BE2C (cell line): ENCODE measurements at regions not wholly inside any gene's neighbourhood (a gene's known extent, or its start where the extent isn't known, plus 50 kb on each side); places are given as distances from the start of the nearest gene placed in this dataset.

Source experiments
- DNase-seq: peaks from one replicate; pipeline ENCODE4 v3.0.0-alpha.2; 2020
- H3K27me3 ChIP-seq: fragments of 250-450 bp; sonication (Bioruptor Pico); 2 replicates; pipeline ENCODE4 v1.5.1; 2020; ENCODE audit warnings: mild to moderate bottlenecking
- H3K36me3 ChIP-seq: fragments of 250-450 bp; sonication (Bioruptor Pico); 2 replicates; pipeline ENCODE4 v1.5.1; 2020; ENCODE audit warnings: mild to moderate bottlenecking
- H3K4me1 ChIP-seq: fragments of 250-450 bp; sonication (Bioruptor Pico); 2 replicates; pipeline ENCODE4 v1.5.1; 2020
- H3K4me3 ChIP-seq: 2 replicates; pipeline ENCODE4 v1.5.1; 2011; ENCODE audit warnings: low read depth, low read length
- H3K9me3 ChIP-seq: fragments of 250-450 bp; sonication (Bioruptor Pico); 2 replicates; pipeline ENCODE4 v1.5.1; 2020
- CTCF ChIP-seq: IDR thresholded peaks from 2 replicates; pipeline ENCODE4 v1.5.1; 2012; ENCODE audit warnings: mild to moderate bottlenecking, low read depth, low read length

- Histone ChIP-seq H3K27me3 (peaks cover 8% of the 10 kb centered on the region), H3K36me3 (no peaks in the 10 kb centered on the region), H3K9me3 (no peaks in the 10 kb centered on the region), H3K4me3 (no peak overlapping the region), H3K4me1 (no peaks in the 10 kb centered on the region)
- DNase-seq, result no peak
- peak; percentile 33 for TF ChIP-seq CTCF
These were observed 206.0 kb upstream of the SPRED2 start for GRCh38 chr2:65638443-65638842.

- Histone ChIP-seq H3K36me3 (no peaks in the 10 kb centered on the region), H3K9me3 (no peaks in the 10 kb centered on the region), H3K27me3 (peaks cover 8% of the 10 kb centered on the region), H3K4me1 (no peaks in the 10 kb centered on the region), H3K4me3 (no peak overlapping the region)
- no peak for TF ChIP-seq CTCF
- no peak for DNase-seq
These were observed 204.5 kb upstream of the SPRED2 start for GRCh38 chr2:65636813-65637483.

GRCh38 chr2:65636024-65636423 lies 203.6 kb upstream of the SPRED2 start:
- no peak for TF ChIP-seq CTCF

GRCh38 chr2:65634304-65634703 lies 201.9 kb upstream of the SPRED2 start:
- Histone ChIP-seq H3K9me3 (no peaks in the 10 kb centered on the region), H3K36me3 (no peaks in the 10 kb centered on the region), H3K4me1 (no peaks in the 10 kb centered on the region), H3K4me3 (no peak overlapping the region), H3K27me3 (peaks cover 8% of the 10 kb centered on the region)
- TF ChIP-seq CTCF, result no peak
- no peak for DNase-seq

More at GRCh38 chr2:65636024-65636423, 203.6 kb upstream of the SPRED2 start:
- peaks cover 8% of the 10 kb centered on the region for H3K27me3 ChIP-seq
- no peaks in the 10 kb centered on the region for H3K36me3 ChIP-seq
- no peaks in the 10 kb centered on the region for H3K9me3 ChIP-seq
- DNase-seq, result no peak
- H3K4me3 ChIP-seq, result no peak overlapping the region
- no peaks in the 10 kb centered on the region for H3K4me1 ChIP-seq

- Histone ChIP-seq H3K4me1 (no peaks in the 10 kb centered on the region), H3K9me3 (no peaks in the 10 kb centered on the region), H3K36me3 (no peaks in the 10 kb centered on the region), H3K27me3 (peaks cover 5% of the 10 kb centered on the region; the same call in 1 of the 2 replicates), H3K4me3 (no peak overlapping the region)
- TF ChIP-seq CTCF, result no peak
- DNase-seq, result no peak
These were observed 198.2 kb upstream of the SPRED2 start for GRCh38 chr2:65630643-65631042.

GRCh38 chr2:65628156-65628555 lies 195.8 kb upstream of the SPRED2 start:
- Histone ChIP-seq H3K4me3 (no peak overlapping the region), H3K36me3 (no peaks in the 10 kb centered on the region), H3K27me3 (no peaks in the 10 kb centered on the region), H3K9me3 (no peaks in the 10 kb centered on the region), H3K4me1 (no peaks in the 10 kb centered on the region)
- no peak for TF ChIP-seq CTCF
- DNase-seq, result no peak
